Natural killer cell (primary cell): ENCODE measurements at regions not wholly inside any gene's neighbourhood (a gene's known extent, or its start where the extent isn't known, plus 50 kb on each side); places are given as distances from the start of the nearest gene placed in this dataset.

Source experiments
- ATAC-seq, 3 donors: fragments of 150-1000 bp in 2 of 3; fragments of 200-7000 bp in 1 of 3; cut with Tn5 transposase; 1 replicate in 1 of 3; 2 replicates in 2 of 3; pipeline ENCODE4 v1.10.0; 2021; ENCODE audit warnings: mild to moderate bottlenecking in 2 of 3, moderate library complexity in 2 of 3
- DNase-seq, 2 donors: peaks; one replicate each; pipeline versions ENCODE4 v3.0.0 to v3.0.0-alpha.2; 2013 to 2021; ENCODE audit warnings: mixed read lengths in 1 of 2
- H3K27ac ChIP-seq: one replicate; pipeline ENCODE4 v1.5.1; 2013; ENCODE audit warnings: mild to moderate bottlenecking, low read length
- H3K27me3 ChIP-seq: one replicate; pipeline ENCODE4 v1.6.1; 2013; ENCODE audit warnings: low read length; ENCODE audit not compliant: control insufficient read depth, insufficient read depth
- H3K36me3 ChIP-seq: one replicate; pipeline ENCODE4 v1.6.1; 2013; ENCODE audit warnings: low read length; ENCODE audit not compliant: control insufficient read depth, insufficient read depth
- H3K4me1 ChIP-seq: one replicate; pipeline ENCODE4 v1.6.1; 2013; ENCODE audit warnings: low read length; ENCODE audit not compliant: control insufficient read depth, insufficient read depth
- H3K4me3 ChIP-seq: one replicate; pipeline ENCODE4 v1.5.1; 2013; ENCODE audit warnings: low read length
- H3K9me3 ChIP-seq: one replicate; pipeline ENCODE4 v1.6.1; 2013; ENCODE audit warnings: low read length; ENCODE audit not compliant: control insufficient read depth, insufficient read depth
- H3K27ac Mint-ChIP-seq, 2 donors: one replicate each; pipeline ENCODE4 v1.8.0; 2022; ENCODE audit warnings: mild to moderate bottlenecking in 2 of 2, mixed read lengths in 2 of 2, moderate library complexity in 1 of 2
- H3K27me3 Mint-ChIP-seq, 2 donors: one replicate each; pipeline ENCODE4 v1.8.0; 2022; ENCODE audit warnings: low read depth in 2 of 2, mixed read lengths in 2 of 2
- H3K36me3 Mint-ChIP-seq: one replicate; pipeline ENCODE4 v1.8.0; 2022; ENCODE audit warnings: mixed read lengths
- H3K4me1 Mint-ChIP-seq, 2 donors: one replicate each; pipeline ENCODE4 v1.8.0; 2022; ENCODE audit warnings: mixed read lengths in 2 of 2
- H3K4me3 Mint-ChIP-seq: one replicate; pipeline ENCODE4 v1.8.0; 2022; ENCODE audit warnings: mild to moderate bottlenecking, moderate library complexity, mixed read lengths
- H3K9me3 Mint-ChIP-seq, 2 donors: one replicate each; pipeline ENCODE4 v1.8.0; 2022; ENCODE audit warnings: mixed read lengths in 2 of 2
- CTCF ChIP-seq: fragments of 200-600 bp; IDR thresholded peaks from one replicate; pipeline ENCODE4 v1.8.0; 2022; ENCODE audit warnings: antibody characterized with exemption
- WGBS: methylation state at CpG from one replicate; pipeline ENCODE4 v1.1.7; 2013; ENCODE audit warnings: missing lambda C conversion rate; ENCODE audit not compliant: insufficient coverage; 5-methylcytosine and 5-hydroxymethylcytosine counted together
- intact Hi-C: fragments of 100-400 bp; cut with micrococcal nuclease; formaldehyde crosslinking; loops from one replicate; pipeline ENCODE4 v1.14.2; 2022

- no peaks in the 10 kb centered on the region for H3K4me1 Mint-ChIP-seq
- Histone ChIP-seq H3K4me1 (no peaks in the 10 kb centered on the region), H3K9me3 (no peaks in the 10 kb centered on the region), H3K36me3 (no peaks in the 10 kb centered on the region), H3K4me3 (no peak overlapping the region), H3K27ac (no peak overlapping the region), H3K27me3 (no peaks in the 10 kb centered on the region)
- WGBS = 87% methylated on average over 3 of the region's 4 CpGs
- no peaks in the 10 kb centered on the region for H3K36me3 Mint-ChIP-seq
- H3K27me3 Mint-ChIP-seq = peaks cover 0 to 2% of the 10 kb centered on the region in 2 donors
- no peak for TF ChIP-seq CTCF
- H3K9me3 Mint-ChIP-seq = peaks cover 0 to 2% of the 10 kb centered on the region in 2 donors
- ATAC-seq (no peak), DNase-seq (no peak)
- no peak overlapping the region for H3K4me3 Mint-ChIP-seq
- H3K27ac Mint-ChIP-seq = no peak overlapping the region
- intact Hi-C loops = no loop called here
Observed at GRCh38 chr18:55124078-55124763, 165.0 kb upstream of the CCDC68 start.

GRCh38 chr18:55123361-55123760 is 164.1 kb upstream of the CCDC68 start:
- no peak for TF ChIP-seq CTCF
- Histone ChIP-seq H3K27me3 (no peaks in the 10 kb centered on the region), H3K9me3 (no peaks in the 10 kb centered on the region), H3K4me1 (no peaks in the 10 kb centered on the region), H3K27ac (no peak overlapping the region), H3K4me3 (no peak overlapping the region), H3K36me3 (no peaks in the 10 kb centered on the region)
- ATAC-seq = no peak
- peaks cover 0 to 2% of the 10 kb centered on the region in 2 donors for H3K27me3 Mint-ChIP-seq
- no peak overlapping the region for H3K4me3 Mint-ChIP-seq
- no peaks in the 10 kb centered on the region for H3K36me3 Mint-ChIP-seq
- intact Hi-C loops = no loop called here
- no peak overlapping the region for H3K27ac Mint-ChIP-seq
- H3K4me1 Mint-ChIP-seq = no peaks in the 10 kb centered on the region
- DNase-seq = no peak
- H3K9me3 Mint-ChIP-seq = peaks cover 0 to 2% of the 10 kb centered on the region in 2 donors

GRCh38 chr18:55121397-55122170 is 162.3 kb upstream of the CCDC68 start:
- Histone ChIP-seq H3K9me3 (no peaks in the 10 kb centered on the region), H3K27me3 (no peaks in the 10 kb centered on the region), H3K4me1 (no peaks in the 10 kb centered on the region), H3K27ac (no peak overlapping the region), H3K4me3 (no peak overlapping the region), H3K36me3 (no peaks in the 10 kb centered on the region)
- no peak for TF ChIP-seq CTCF
- intact Hi-C loops = no loop called here
- Mint-ChIP-seq H3K4me1 (no peaks in the 10 kb centered on the region), H3K4me3 (no peak overlapping the region), H3K9me3 (peaks cover 0 to 4% of the 10 kb centered on the region in 2 donors), H3K27ac (no peak overlapping the region), H3K27me3 (no peaks in the 10 kb centered on the region), H3K36me3 (no peaks in the 10 kb centered on the region)
- ATAC-seq (no peak), DNase-seq (no peak)
- 82% methylated on average over 10 of the region's 10 CpGs for WGBS
